Mesothelial cell of epicardium (in vitro differentiated cells): ENCODE measurements at regions not wholly inside any gene's neighbourhood (a gene's known extent, or its start where the extent isn't known, plus 50 kb on each side); places are given as distances from the start of the nearest gene placed in this dataset.
"Not testable (repeated sequence)": the region's sequence is repeated elsewhere in the genome, so short reads cannot be mapped to it uniquely, and the experiment has no call there.

ENCODE experiments used
- DNase-seq, 2 experiments: peaks; one replicate each; pipeline ENCODE4 v3.0.0; 2021; ENCODE audit warnings: low spot score in 2 of 2; ENCODE audit not compliant: unreplicated experiment in 2 of 2
- H3K27ac Mint-ChIP-seq: 2 replicates; pipeline ENCODE4 v1.8.0; 2021; ENCODE audit warnings: mixed read lengths
- H3K27me3 Mint-ChIP-seq: 2 replicates; pipeline ENCODE4 v1.8.0; 2021; ENCODE audit warnings: low read depth, mixed read lengths
- H3K36me3 Mint-ChIP-seq: 2 replicates; pipeline ENCODE4 v1.8.0; 2021; ENCODE audit warnings: mixed read lengths
- H3K4me1 Mint-ChIP-seq: 2 replicates; pipeline ENCODE4 v1.8.0; 2021; ENCODE audit warnings: mixed read lengths
- H3K4me3 Mint-ChIP-seq: 2 replicates; pipeline ENCODE4 v1.8.0; 2021; ENCODE audit warnings: mild to moderate bottlenecking, moderate library complexity, mixed read lengths
- H3K9me3 Mint-ChIP-seq: 2 replicates; pipeline ENCODE4 v1.8.0; 2021; ENCODE audit warnings: mixed read lengths
- CTCF ChIP-seq: fragments of 200-600 bp; sonication (generic); IDR thresholded peaks from one replicate; pipeline ENCODE4 v1.5.0; 2021; ENCODE audit warnings: antibody characterized with exemption; ENCODE audit not compliant: unreplicated experiment

- Mint-ChIP-seq H3K4me3 (no peak overlapping the region), H3K27me3 (no peaks in the 10 kb centered on the region), H3K36me3 (no peaks in the 10 kb centered on the region), H3K4me1 (peaks cover 5% of the 10 kb centered on the region), H3K27ac (no peak overlapping the region), H3K9me3 (no peaks in the 10 kb centered on the region)
- TF ChIP-seq CTCF = no peak
- DNase-seq = no peak
These were observed 212.3 kb upstream of the ZNF217 start for GRCh38 chr20:53805895-53806384.

- no peak for TF ChIP-seq CTCF
- Mint-ChIP-seq H3K4me3 (no peak overlapping the region), H3K27me3 (no peaks in the 10 kb centered on the region), H3K27ac (no peak overlapping the region), H3K36me3 (no peaks in the 10 kb centered on the region), H3K4me1 (peaks cover 11% of the 10 kb centered on the region), H3K9me3 (no peaks in the 10 kb centered on the region)
- no peak for DNase-seq
These were observed 211.6 kb upstream of the ZNF217 start for GRCh38 chr20:53804920-53805894.

GRCh38 chr20:53804308-53804707 is 210.7 kb upstream of the ZNF217 start:
- not testable (repeated sequence) for H3K36me3 Mint-ChIP-seq, DNase-seq, H3K27me3 Mint-ChIP-seq, H3K9me3 Mint-ChIP-seq, H3K27ac Mint-ChIP-seq, H3K4me3 Mint-ChIP-seq
- H3K4me1 Mint-ChIP-seq = peaks cover 11% of the 10 kb centered on the region

GRCh38 chr20:53803492-53804155 is 210.0 kb upstream of the ZNF217 start:
- H3K36me3 Mint-ChIP-seq = no peaks in the 10 kb centered on the region

GRCh38 chr20:53801609-53802370 is 208.2 kb upstream of the ZNF217 start:
- Mint-ChIP-seq H3K9me3 (peaks cover 4% of the 10 kb centered on the region), H3K27ac (no peak overlapping the region), H3K36me3 (no peaks in the 10 kb centered on the region), H3K27me3 (no peaks in the 10 kb centered on the region), H3K4me3 (no peak overlapping the region), H3K4me1 (peaks cover 11% of the 10 kb centered on the region)
- no peak for TF ChIP-seq CTCF
- DNase-seq = no peak

More at GRCh38 chr20:53803492-53804155, 210.0 kb upstream of the ZNF217 start:
- no peak for TF ChIP-seq CTCF
- Mint-ChIP-seq H3K4me3 (no peak overlapping the region), H3K4me1 (peaks cover 11% of the 10 kb centered on the region), H3K27ac (no peak overlapping the region), H3K9me3 (no peaks in the 10 kb centered on the region), H3K27me3 (no peaks in the 10 kb centered on the region)
- no peak for DNase-seq
